Ishikawa (cell line): ENCODE measurements at regions not wholly inside any gene's neighbourhood (a gene's known extent, or its start where the extent isn't known, plus 50 kb on each side); places are given as distances from the start of the nearest gene placed in this dataset.
A peak's percentile ranks its signal among the peaks of the same experiment; 100 is the strongest.

ENCODE experiments used
- CEBPB ChIP-seq: IDR thresholded peaks from 2 replicates; pipeline ENCODE4 v1.6.1; 2012
- CREB1 ChIP-seq: IDR thresholded peaks from 2 replicates; pipeline ENCODE4 v1.6.1; 2012; ENCODE audit warnings: low read depth
- EGR1 ChIP-seq: IDR thresholded peaks from 2 replicates; pipeline ENCODE4 v1.6.1; 2012
- EP300 ChIP-seq: IDR thresholded peaks from 2 replicates; pipeline ENCODE4 v1.6.1; 2012; ENCODE audit warnings: borderline replicate concordance
- FOXM1 ChIP-seq: IDR thresholded peaks from 2 replicates; pipeline ENCODE4 v1.6.1; 2012; ENCODE audit warnings: low read depth, borderline replicate concordance
- MAX ChIP-seq: IDR thresholded peaks from 2 replicates; pipeline ENCODE4 v1.6.1; 2012
- NFIC ChIP-seq: IDR thresholded peaks from 2 replicates; pipeline ENCODE4 v1.6.1; 2012
- RAD21 ChIP-seq: IDR thresholded peaks from 2 replicates; pipeline ENCODE4 v1.6.1; 2012; ENCODE audit warnings: low read depth
- REST ChIP-seq: IDR thresholded peaks from 2 replicates; pipeline ENCODE4 v1.6.1; 2012; ENCODE audit warnings: low read depth, mild to moderate bottlenecking
- TAF1 ChIP-seq: IDR thresholded peaks from 2 replicates; pipeline ENCODE4 v1.6.1; 2012; ENCODE audit warnings: low read depth, mild to moderate bottlenecking
- TCF12 ChIP-seq: IDR thresholded peaks from 2 replicates; pipeline ENCODE4 v1.6.1; 2012; ENCODE audit warnings: low read depth
- TEAD4 ChIP-seq: IDR thresholded peaks from 2 replicates; pipeline ENCODE4 v1.6.1; 2012
- USF1 ChIP-seq: IDR thresholded peaks from 2 replicates; pipeline ENCODE4 v1.6.1; 2012
- YY1 ChIP-seq: IDR thresholded peaks from 2 replicates; pipeline ENCODE4 v1.6.1; 2012; ENCODE audit warnings: low read depth
- ZBTB7A ChIP-seq: IDR thresholded peaks from 2 replicates; pipeline ENCODE4 v1.6.1; 2012; ENCODE audit warnings: low read depth

DNA sequence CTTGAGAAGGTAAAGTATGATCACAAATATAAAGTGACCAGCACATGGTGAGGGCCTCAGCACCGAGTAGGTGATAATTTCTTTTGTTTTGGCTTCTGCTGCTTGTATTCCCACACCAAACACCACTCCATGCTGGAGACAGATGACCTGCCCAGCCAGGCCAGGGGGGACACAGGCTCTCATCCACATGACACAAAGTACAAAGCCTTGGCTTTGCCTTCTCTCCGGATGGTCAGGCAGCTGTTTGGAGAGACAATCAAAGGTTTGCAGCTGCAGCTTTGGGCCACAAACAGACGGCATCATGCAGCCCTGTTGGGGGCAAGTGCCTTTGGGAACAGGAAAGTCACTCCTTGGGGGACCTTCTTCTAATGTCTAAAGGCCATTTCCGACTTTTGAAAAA is 226.2 kb upstream of the KLF4 start:
- TF ChIP-seq TEAD4, result no peak
- no peak for TF ChIP-seq YY1

- TF ChIP-seq NFIC (no peak), TAF1 (no peak), USF1 (no peak), CREB1 (no peak), TEAD4 (no peak), CEBPB (no peak), REST (no peak), ZBTB7A (no peak), RAD21 (no peak), MAX (no peak), EP300 (no peak), EGR1 (no peak), YY1 (no peak)
Observed at GRCh38 chr9:107713470-107713869, 223.9 kb upstream of the KLF4 start.

DNA sequence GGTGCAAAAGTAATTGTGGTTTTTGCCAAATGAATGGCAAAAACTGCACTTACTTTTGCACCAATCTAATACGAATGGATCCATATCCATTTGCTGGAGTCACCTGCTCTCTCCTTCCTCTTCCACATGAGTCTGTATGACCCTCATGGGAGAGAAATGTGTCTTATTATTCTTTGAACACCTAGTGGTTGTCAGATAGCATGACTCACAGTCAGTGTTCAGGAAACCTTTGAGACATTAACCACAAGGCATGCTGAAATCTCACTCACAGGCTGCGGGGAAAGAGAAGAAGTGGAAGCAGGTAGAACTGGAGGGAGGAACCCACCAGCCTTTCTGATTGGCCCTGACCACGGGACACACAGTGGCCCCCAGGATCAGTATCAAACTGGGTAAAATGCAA is 222.8 kb upstream of the KLF4 start:
- TF ChIP-seq TCF12 (no peak), RAD21 (no peak), CEBPB (no peak)

GRCh38 chr9:107711542-107711941 is 222.0 kb upstream of the KLF4 start:
- TF ChIP-seq NFIC (peak; percentile 43; the same call in 1 of the 2 replicates), TAF1 (no peak), CEBPB (peak; percentile 61), TEAD4 (peak; percentile 64)

DNA sequence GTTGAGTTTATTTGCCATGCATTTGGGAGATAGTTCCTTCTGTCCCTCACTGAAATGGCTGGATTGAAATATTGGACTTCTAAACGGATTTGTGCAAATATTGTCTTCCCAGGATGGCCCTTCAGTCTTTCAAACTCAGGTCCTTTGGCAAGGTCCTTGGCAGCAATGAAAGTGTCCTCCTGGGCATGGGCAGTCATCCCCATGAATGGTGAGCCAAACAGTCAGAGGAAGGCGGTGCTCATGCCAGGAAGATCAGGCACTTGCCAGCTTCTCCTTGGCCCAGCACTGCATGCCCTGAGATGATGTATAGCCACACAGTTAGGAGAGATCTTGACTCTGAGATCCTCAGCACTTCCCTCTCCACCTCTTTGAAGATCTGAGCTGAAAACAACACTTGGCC is 221.4 kb upstream of the KLF4 start:
- no peak for TF ChIP-seq EGR1
- TF ChIP-seq TEAD4, result no peak
- no peak for TF ChIP-seq EP300
- TF ChIP-seq ZBTB7A, result no peak
- TF ChIP-seq RAD21, result no peak
- TF ChIP-seq NFIC, result no peak
- no peak for TF ChIP-seq TAF1
- TF ChIP-seq CEBPB, result no peak
- TF ChIP-seq MAX, result no peak
- no peak for TF ChIP-seq CREB1
- no peak for TF ChIP-seq FOXM1
- TF ChIP-seq REST, result no peak

DNA sequence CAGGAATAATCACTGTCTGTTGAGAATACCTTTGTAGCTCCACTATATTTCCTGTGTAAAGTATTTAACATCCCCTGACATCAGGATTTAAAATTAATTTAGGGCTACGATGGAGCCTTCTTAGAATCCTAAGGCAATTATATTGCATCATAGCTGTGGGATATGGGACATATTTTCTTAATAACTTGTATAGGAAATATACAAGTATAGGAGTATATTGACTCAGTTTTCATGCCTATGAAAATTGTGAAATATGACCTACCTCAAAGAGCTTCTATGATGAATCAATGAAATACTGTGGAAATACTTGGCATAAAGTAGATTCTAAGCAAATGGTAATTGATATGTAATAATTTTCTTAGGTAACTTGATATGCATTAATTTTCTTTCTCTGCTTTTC is 221.0 kb upstream of the KLF4 start:
- TF ChIP-seq FOXM1, result no peak
- no peak for TF ChIP-seq YY1
- no peak for TF ChIP-seq TCF12
- TF ChIP-seq MAX, result no peak
- no peak for TF ChIP-seq TEAD4
- TF ChIP-seq RAD21, result no peak
- TF ChIP-seq NFIC, result no peak
- TF ChIP-seq ZBTB7A, result no peak
- no peak for TF ChIP-seq CEBPB
- no peak for TF ChIP-seq USF1
- TF ChIP-seq REST, result no peak
- no peak for TF ChIP-seq EGR1
- TF ChIP-seq EP300, result no peak
- TF ChIP-seq CREB1, result no peak
- no peak for TF ChIP-seq TAF1
